ENCODE measurements at regions not wholly inside any gene's neighbourhood (a gene's known extent, or its start where the extent isn't known, plus 50 kb on each side); places are given as distances from the start of the nearest gene placed in this dataset.

DNA sequence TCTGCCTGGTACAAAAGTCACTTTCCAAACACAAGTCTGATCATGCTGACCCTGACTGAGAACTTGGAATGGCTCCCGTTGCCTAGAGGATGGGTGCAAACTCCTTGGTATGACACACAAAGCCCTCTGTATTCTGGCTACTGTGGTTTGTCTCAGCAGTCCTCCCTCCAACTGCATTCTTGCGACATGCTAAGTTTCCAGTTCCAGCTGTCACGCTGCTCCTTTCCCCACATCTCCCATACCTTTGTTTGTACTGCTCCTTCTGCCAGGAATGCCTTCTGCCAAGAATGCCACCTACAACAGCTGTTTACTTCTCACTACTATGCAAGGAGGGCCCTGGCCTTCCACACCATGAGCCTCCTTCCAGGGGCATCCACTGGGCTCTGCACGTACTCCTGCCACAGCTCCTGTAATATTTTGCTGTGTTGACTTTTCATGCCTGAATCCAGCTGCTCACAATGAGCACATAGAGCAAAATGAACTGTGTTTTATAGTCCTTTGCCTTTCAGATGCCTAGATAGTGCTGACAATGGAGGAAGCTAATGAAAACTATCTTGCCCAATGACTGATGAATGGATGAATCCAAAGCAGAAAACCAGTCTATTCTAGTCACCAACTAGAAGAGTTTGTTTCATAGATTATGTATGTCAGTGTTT lies 543.7 kb downstream of the EFNB2 start:
- TF ChIP-seq, protein P1, sequence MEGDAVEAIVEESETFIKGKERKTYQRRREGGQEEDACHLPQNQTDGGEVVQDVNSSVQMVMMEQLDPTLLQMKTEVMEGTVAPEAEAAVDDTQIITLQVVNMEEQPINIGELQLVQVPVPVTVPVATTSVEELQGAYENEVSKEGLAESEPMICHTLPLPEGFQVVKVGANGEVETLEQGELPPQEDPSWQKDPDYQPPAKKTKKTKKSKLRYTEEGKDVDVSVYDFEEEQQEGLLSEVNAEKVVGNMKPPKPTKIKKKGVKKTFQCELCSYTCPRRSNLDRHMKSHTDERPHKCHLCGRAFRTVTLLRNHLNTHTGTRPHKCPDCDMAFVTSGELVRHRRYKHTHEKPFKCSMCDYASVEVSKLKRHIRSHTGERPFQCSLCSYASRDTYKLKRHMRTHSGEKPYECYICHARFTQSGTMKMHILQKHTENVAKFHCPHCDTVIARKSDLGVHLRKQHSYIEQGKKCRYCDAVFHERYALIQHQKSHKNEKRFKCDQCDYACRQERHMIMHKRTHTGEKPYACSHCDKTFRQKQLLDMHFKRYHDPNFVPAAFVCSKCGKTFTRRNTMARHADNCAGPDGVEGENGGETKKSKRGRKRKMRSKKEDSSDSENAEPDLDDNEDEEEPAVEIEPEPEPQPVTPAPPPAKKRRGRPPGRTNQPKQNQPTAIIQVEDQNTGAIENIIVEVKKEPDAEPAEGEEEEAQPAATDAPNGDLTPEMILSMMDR (IDR thresholded peaks at IDR 0.05; ENCODE audit: low read length) = no peak
- no peak for TF ChIP-seq EZH2 (IDR thresholded peaks at IDR 0.05; ENCODE audit: borderline replicate concordance, low read length)
